GM19240 (cell line): ENCODE measurements at regions not wholly inside any gene's neighbourhood (a gene's known extent, or its start where the extent isn't known, plus 50 kb on each side); places are given as distances from the start of the nearest gene placed in this dataset.
"Not testable (repeated sequence)": the region's sequence is repeated elsewhere in the genome, so short reads cannot be mapped to it uniquely, and the experiment has no call there.

ENCODE experiments used
- DNase-seq: peaks from one replicate; pipeline ENCODE4 v3.0.0; 2011; ENCODE audit warnings: low spot score; ENCODE audit not compliant: insufficient read length

DNA sequence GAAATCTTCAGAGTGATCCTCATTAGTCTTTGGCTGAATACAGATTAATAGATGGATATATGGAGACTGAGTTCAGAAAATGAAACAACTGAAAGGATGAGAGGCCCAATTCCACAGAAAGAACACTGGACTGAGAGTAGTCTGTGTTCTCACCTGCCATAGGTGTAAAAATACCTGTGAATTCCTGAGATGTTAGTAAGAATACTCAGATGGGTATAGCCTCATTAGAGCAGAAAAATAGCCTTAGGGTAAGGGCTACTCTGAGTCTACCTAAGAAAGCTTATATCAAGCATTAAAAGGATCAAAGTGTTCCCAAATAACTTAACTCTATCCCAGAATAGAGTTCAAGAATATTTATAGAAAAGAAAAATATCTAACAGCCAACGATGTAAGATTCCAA is 1510.3 kb upstream of the SEL1L start:
- no peak for DNase-seq

DNA sequence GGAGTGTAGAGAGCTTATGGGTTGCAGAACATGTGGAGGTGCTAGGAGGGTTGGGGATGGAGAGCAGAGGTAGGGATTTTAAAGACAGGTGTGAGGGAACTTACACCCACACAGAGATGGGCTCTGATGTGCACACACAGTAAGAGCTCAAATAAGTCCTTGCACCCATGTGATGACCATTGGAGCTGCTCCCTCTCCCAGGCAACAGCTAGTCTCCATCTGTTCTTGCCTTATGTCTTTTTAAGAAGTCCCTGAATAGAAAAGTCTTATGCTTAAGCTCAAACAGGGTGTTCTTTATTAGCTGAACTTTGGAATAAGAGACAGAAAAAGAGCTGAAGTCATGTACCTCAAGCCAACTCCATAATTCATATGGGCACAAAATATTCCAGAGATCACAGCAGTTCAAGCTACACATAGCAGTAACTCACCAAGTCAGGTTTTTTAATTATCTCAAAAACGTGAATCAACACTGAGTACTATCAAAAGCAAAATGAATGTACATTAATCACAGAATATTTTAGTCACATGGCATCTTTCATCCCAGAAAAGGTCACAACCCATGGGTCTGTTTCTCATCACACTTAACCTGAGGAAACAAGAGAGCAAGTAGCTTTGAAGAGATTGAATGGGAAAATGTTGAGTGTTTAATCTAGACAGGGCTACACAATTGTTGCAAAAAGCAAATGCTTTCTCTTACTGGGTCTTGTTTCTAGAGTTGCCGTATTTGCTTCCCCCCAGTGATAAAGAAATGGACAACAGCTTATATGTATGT is 1513.6 kb upstream of the SEL1L start:
- no peak for DNase-seq

GRCh38 chr14:83053022-83053710 is 1519.5 kb upstream of the SEL1L start:
- DNase-seq: no peak

DNA sequence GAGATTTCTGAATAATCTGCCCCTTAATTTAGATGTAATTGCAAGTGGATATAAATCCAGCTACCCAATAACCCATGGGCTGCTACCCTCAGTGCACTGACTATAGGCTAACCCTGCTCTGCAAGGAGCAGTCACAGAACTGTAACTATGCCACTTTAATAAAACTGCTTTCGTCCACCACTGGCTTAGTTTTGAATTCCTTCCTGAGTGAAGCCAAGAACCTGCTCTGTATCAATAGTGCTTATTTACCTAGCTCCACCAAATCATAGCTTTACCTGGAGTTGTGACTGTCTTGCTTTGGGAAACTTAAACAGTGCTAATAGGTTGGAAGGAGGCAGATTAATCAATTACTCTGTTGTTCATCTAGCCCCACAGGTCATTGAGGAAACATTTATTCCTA is 1524.4 kb upstream of the SEL1L start:
- no peak for DNase-seq

DNA sequence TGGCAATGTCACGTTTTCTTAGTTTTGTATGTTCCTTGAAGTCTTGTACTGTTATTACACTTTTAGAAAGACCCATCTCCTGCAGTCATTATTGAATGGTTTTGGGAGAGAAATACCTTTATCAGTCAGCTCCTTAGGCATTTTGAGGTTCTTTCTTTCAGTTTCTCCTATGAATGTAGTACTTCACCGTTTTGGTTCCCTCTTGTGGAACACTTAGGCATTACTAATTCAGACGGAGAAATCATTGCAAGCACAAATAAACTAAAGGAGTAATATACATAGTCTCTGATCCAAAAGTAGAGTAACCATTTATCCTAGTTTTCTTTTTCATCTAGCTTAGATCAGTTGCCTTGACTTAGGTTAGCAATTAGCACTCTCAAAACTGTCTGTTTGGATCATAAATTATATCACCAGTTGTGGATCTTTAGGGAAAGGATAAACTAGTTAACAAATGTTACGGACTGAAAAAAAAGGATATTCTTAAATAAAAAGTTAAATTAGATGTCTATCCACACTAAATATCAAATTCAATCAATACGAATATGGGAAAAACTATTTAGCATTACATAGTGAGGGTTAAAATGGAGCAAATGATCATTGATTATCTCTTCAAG is 1538.3 kb upstream of the SEL1L start:
- no peak for DNase-seq

DNA sequence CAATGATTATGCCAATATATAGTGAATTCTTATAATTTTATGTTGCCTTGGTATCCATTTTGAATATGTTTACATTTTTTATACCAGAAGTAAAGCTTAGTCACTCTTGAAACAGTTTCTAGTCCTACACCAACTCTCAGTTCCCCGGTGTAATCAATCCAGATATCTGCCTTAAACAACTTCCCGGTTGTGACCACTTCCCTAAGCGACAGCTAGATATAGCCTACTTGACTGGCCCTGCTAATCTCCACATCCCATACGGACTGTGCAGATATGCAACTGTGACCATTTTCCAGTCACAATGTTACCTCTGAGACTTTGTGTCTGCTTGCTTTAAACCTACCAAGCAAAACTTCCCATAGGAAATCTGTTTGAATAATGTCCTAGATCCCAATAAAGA is 1551.5 kb upstream of the SEL1L start:
- DNase-seq: no peak

DNA sequence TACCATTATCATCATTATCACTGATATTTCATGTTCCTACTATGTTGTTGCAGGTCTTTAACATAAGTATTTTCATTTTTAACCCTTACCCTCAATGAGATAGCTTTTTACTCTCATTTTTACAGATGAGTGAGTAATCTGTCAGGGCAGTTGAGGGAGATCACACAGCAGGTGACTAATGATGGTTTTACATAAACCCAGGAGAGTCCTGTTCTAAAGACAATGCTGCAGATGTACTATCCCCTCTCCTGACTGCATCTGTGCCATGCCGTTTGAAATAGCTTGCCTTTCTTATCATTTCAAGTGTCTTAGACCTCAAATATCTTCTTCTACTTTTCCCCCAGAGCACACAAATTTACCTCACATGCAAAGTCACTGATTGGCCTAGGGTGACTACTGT is 1552.1 kb upstream of the SEL1L start:
- no peak for DNase-seq

DNA sequence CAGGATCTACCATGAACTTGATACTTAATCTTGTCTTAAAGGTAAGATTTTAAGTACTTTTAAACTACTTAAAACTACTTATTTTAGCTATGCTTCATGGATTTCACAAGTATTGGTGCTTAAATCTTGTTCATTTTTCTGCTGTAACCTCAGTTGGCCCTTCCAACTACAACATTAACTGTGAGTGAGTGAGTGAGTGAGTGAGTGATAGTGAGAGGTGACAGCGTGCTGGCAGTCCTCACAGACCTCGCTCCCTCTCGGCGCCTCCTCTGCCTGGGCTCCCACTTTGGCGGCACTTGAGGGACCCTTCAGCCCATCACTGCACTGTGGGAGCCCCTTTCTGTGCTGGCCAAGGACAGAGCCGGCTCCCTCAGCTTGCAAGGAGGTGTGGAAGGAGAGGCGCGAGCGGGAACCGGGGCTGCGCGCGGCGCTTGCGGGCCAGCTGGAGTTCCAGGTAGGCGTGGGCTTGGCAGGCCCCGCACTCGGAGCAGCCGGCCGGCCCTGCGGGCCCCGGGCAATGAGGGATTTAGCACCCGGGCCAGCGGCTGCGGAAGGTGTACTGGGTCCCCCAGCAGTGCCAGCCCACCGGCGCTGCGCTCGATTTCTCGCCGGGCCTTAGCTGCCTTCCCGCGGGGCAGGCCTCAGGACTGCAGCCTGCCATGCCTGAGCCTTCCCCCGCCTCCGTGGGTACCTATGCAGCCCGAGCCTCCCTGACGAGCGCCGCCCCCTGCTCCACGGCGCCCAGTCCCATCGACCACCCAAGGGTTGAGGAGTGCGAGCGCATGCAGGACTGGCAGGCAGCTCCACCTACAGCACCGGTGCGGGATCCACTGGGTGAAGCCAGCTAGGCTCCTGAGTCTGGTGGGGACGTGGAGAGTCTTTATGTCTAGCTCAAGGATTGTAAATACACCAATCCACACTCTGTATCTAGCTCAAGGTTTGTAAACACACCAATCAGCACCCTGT is 1558.6 kb upstream of the SEL1L start:
- DNase-seq: not testable (repeated sequence)

DNA sequence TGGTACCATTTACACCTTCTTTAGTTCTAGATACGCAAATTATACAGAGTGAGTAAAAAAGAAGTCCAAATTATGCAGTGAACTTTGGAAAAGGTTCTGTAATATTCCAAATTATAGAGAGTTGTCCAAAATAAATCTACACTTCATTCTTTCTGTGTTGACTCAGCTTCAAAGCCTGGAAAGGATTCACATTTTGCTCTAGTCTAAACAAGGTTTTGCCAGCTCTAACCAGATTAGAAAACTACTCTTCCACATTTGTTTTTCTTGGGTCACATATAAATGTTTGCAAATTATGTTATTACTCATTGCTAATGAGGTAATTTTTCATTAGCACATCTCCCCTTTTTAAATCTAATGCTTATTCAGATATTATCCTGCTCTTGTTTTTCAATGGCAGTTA is 1562.4 kb upstream of the SEL1L start:
- no peak for DNase-seq

GRCh38 chr14:83101846-83102245 is 1568.2 kb upstream of the SEL1L start:
- no peak for DNase-seq

- no peak for DNase-seq
Measured at GRCh38 chr14:83118029-83118428, 1584.4 kb upstream of the SEL1L start.

GRCh38 chr14:83120187-83120586 is 1586.5 kb upstream of the SEL1L start:
- no peak for DNase-seq

GRCh38 chr14:83126076-83126475 is 1592.4 kb upstream of the SEL1L start:
- DNase-seq: no peak

DNA sequence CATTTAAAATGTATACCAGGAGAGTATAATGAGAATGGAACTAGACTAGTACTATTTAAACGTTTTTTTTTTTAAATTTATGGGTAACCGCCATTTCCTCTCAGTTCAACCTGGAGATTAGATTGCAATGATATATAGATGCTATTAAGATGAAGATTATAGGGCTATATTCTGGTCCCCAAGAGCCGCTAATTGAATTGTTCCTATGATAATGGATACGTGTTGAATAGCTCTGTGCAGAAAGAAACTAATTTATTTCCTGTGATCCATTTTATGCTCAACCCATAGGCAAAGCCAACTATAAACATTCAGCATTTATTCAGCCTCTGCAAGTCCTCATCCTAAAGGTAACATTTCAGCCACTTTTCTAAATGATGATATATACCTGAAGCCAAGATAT is 1595.1 kb upstream of the SEL1L start:
- DNase-seq: no peak

DNA sequence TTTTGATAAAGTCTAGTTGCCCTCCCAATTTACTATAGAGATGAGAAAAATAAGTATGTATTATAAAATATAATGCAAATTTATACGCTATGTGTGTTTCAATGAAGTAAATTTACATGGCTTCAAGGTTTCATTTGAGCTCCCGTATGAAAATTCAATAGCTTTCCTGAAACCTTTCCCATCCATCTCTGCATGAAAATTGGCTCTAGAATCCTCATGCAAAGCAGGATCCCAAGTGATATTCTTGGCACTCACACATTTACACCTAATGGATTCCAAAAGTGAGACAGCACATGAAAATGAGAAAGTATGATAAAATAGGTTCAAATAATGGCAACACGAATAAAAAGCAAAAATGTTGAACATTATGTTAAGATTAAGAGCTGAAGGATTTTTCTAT is 1595.8 kb upstream of the SEL1L start:
- no peak for DNase-seq

GRCh38 chr14:83133981-83134645 is 1600.5 kb upstream of the SEL1L start:
- no peak for DNase-seq

GRCh38 chr14:83140756-83141155 is 1607.1 kb upstream of the SEL1L start:
- DNase-seq: no peak

DNA sequence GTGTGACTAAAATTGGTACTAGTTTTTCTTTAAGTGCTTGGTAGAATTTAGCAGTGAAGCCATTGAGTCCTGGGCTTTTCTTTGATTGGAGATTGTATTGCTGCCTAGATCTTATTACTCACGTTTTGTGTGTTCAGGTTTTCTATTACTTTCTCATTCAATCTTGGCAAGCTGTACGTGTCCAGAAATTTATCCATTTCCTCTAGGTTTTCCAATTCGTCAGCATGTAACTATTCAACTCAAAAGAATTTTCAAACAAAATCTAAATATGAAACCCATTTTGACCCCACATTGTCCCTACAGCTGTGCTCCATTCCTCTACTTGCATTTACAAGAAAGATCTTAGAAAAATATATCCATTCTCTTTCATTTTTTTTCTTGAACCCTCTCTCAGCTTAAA is 1613.4 kb upstream of the SEL1L start:
- DNase-seq: no peak

DNA sequence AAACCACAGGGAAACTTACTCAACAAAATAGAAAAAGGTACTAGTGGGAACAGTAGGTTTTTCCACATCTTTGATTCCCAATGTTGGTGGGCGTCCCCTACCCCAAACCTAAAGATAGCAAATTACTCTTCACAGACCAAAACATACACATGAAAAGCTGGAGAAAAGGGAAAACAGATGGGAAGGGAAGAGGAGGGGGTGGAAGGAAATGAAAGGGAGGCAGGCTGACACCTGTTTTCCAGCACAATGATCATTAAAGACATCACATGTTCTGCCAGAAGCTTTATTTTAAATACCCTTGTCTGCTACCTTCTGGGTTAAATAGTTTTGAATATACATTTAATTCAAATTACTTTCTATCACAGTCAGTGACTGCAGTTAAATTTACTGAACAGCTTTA is 1617.9 kb upstream of the SEL1L start:
- DNase-seq: no peak

DNA sequence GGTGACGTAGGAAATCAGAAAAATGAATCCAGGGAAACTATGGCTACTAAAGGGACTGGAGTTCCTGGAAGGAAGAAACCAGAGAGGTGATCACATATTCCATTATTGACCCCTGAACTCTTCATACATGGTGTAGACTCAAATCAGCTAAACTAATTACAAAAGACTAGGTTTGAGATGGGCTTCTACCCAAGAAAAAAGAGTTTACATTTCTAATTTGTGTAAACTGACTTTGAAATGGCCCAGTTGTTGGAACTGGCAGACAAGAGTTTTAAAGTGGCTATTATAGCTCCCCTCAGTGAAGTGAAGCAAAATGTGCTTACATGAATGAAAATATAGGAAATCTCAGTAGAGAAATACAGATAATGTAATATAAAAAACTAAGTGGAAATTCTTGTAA is 1619.4 kb upstream of the SEL1L start:
- DNase-seq: no peak

DNA sequence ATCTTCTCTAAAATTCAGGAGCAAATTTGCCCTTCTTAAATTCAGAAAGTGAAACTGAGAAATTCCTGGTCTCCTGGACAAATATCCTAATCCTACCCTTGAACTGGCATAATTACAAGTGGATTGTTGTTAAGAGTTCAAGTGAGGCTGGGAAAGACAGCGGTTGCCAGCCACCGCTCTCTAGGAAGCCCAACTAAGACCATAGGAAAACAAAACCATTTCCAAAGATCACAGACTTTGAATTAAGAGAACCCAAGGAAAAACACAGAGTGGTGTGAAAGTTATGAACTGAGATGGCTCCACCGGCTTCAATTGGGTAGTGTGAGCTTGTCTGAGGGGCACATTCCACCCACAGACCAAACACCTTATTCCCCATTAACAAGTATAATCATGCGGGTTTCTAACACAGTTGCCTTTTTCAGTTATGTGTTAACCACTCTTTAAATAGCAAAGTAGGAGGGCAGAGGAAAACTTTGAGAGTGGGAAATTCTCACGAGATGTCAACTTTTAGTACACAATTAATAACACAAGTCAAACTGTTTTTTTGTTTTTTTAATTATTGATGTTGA is 1628.8 kb upstream of the SEL1L start:
- DNase-seq: no peak
